Coronary artery (tissue), 2 donors: ENCODE measurements at regions not wholly inside any gene's neighbourhood (a gene's known extent, or its start where the extent isn't known, plus 50 kb on each side); places are given as distances from the start of the nearest gene placed in this dataset.

Source experiments
- DNase-seq: peaks from one replicate; pipeline ENCODE4 v3.0.0-alpha.2; 2017; ENCODE audit warnings: low spot score
- H3K27ac ChIP-seq, 2 donors: fragments of 200-600 bp; sonication (generic); one replicate each; pipeline ENCODE4 v1.5.1; 2016 to 2019
- H3K4me3 ChIP-seq: fragments of 200-600 bp; sonication (generic); 2 replicates; pipeline ENCODE4 v1.5.1; 2016; ENCODE audit warnings: mild to moderate bottlenecking, moderate library complexity
- CTCF ChIP-seq: fragments of 200-600 bp; sonication (generic); IDR thresholded peaks from one replicate; pipeline ENCODE4 v1.5.1; 2019; ENCODE audit warnings: antibody characterized with exemption

DNA sequence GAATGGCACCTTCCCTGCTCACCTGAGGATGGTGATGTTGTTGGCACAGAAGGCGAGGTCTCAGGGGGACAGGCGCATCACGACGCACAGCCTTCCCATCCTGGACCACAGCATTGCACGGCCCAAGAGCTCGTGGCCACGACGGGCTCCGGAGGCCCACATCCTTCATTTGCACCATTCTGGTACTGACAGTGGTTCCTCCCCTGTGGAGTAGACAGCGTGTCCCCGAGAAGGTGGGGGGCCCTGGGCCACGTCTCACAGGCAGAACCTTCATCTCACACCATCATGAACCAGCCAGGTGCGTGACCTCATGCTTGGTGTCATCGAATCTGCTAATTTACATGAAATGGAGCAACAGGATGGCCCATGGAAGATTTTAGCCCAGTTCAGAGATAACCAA, 180.0 kb downstream of the CTTN start:
- no peak for DNase-seq
- Histone ChIP-seq H3K27ac (no peak overlapping the region), H3K4me3 (no peak overlapping the region)
- TF ChIP-seq CTCF = no peak

GRCh38 chr11:70578831-70579230, 180.5 kb downstream of the CTTN start:
- no peak overlapping the region for H3K27ac ChIP-seq
- DNase-seq = no peak
- no peak for TF ChIP-seq CTCF
- H3K4me3 ChIP-seq = no peak overlapping the region

- Histone ChIP-seq H3K27ac (no peak overlapping the region), H3K4me3 (no peak overlapping the region)
- DNase-seq = no peak
- TF ChIP-seq CTCF = no peak
Observed at GRCh38 chr11:70579316-70579955, 181.1 kb downstream of the CTTN start.

DNA sequence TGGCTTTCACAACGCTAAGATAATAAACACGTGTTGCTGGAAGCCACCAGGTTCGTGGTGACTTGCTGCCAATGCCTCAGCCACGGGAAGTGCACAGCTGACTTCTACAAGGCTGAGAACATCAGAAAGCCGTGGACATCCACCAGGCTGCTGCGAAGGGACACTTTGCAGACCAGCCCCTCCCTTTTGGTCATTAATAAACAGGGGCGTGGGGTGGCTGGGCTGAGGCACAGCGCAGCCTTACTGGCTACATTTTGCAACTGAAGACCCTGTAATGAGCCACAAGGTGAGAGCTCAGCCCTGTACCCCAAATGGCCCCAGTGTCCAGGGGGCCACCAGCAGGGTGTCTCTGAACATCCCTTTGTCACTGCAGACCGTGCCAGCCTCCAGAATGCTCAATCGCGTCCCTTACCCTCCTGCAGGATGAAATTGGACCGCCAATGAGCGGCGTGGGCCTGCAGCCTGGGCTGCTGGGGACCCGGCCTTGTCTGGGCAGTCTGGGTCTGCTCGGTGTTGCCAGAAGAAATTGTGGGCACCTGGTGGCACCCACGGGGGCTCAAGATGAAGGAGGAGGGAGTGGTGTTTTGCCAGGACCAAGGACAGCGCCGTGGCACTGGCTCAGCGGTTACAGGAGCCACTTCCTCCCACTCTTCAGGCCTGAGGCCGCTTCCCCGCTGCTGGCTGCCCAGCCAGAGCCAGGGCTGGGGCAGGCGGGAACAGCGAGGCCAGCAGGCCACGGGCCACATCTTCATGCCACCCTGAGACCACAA, 181.9 kb downstream of the CTTN start:
- TF ChIP-seq CTCF = no peak
- no peak overlapping the region for H3K4me3 ChIP-seq
- no peak overlapping the region for H3K27ac ChIP-seq
- DNase-seq = no peak

DNA sequence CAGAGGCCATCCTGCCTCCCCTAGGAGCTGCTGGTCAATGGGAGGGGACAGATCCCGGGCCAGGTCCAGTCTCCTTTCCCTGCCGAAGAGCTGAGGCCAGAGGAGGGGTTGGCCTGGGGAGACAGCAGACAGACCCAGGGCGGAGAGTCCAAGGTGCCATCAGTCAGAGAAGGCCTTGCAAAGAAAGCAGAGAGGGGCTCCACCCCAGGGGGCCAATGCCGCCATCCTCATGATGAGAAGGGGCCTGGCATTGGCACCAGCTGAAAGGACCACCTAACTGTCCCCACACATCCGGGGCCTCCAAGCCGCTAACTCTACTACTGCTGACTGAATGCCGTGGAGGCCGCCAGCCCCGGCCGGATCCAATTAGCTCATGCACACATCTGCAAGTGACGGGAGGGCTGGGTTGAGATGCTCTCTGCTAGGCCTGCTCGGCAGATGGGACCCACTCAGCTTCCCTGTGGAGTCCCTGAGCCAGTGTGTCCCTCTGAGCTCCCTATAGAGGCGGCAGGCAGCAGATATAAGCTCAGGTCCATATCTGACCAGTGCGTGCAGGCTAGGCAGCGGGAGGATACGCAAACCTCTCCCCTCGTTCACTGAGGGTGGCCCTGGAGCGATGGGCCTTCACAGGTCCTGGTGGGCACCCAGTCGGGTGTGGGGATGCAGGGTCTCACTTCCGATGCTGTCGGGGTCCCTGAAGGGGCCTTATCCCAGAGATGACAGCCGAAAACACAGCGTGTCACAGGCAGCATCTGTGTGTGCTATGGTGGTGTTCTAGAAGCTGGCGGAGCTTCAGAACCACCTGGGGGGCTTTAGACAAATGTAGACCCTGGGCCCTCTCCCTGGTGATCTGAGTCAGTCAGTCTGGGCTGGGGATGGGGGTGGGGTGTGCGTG, 183.9 kb downstream of the CTTN start:
- no peak for TF ChIP-seq CTCF
- H3K27ac ChIP-seq = no peak overlapping the region
- no peak overlapping the region for H3K4me3 ChIP-seq
- DNase-seq = no peak

- no peak for DNase-seq
- no peak overlapping the region for H3K27ac ChIP-seq
- no peak overlapping the region for H3K4me3 ChIP-seq
- no peak for TF ChIP-seq CTCF
Observed at GRCh38 chr11:70582886-70583641, 184.7 kb downstream of the CTTN start.
